ENCODE measurements at regions not wholly inside any gene's neighbourhood (a gene's known extent, or its start where the extent isn't known, plus 50 kb on each side); places are given as distances from the start of the nearest gene placed in this dataset.

DNA sequence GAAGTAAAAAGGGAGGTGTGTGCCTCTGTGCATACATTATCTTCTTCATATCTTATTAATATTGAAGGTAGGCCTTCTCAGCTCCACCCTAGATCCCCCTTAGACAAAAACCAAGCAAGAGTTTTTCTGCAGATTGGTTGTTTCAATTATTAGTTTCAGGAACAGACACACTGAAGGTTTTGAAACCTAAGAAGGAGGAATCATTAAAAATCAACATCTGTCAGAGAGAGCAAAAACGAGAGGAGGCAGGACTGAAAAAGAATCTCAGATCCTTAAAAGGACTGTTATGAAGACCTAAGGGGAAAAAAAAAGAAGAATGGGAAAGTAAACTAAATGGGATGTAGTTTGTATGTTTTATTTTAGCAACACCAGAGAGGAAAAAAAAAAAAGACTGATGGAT lies 560.8 kb upstream of the JAG1 start:
- TF ChIP-seq POLR2A (IDR thresholded peaks at IDR 0.05; ENCODE audit: low read length) (no peak), GATA1 (IDR thresholded peaks at IDR 0.05; ENCODE audit: low read depth, low read length) (no peak)
